Activated CD8-positive, alpha-beta memory T cell treated with anti-CD3 and anti-CD28 coated beads, Interleukin-2, amount 50 U/mL, for 24 hours (primary cell): ENCODE measurements at regions not wholly inside any gene's neighbourhood (a gene's known extent, or its start where the extent isn't known, plus 50 kb on each side); places are given as distances from the start of the nearest gene placed in this dataset.
"Not testable (repeated sequence)": the region's sequence is repeated elsewhere in the genome, so short reads cannot be mapped to it uniquely, and the experiment has no call there.

Experiments used
- DNase-seq: peaks from one replicate; pipeline ENCODE4 v3.0.0-alpha.2; 2020; ENCODE audit errors: extremely low read depth

DNA sequence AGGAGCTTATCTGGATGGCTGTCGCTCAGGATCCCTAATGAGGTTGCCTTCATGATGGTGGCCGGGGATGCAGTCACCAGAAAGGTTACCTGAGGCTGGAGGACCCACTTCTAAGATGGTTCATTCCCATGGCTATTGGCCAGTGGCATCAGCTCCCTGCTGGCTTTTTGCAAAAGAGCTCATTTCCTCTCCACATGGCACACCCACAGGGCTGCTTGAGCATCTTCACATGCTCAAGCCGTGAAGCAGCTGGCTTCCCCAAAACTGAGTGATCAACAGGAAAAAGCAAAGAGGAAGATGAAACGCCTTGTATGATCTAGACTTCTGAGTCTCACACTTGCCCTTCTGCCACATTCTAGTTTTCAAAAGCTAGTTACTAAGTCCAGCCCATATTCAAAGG, 124.6 kb upstream of the CXADR start:
- DNase-seq, result no peak

DNA sequence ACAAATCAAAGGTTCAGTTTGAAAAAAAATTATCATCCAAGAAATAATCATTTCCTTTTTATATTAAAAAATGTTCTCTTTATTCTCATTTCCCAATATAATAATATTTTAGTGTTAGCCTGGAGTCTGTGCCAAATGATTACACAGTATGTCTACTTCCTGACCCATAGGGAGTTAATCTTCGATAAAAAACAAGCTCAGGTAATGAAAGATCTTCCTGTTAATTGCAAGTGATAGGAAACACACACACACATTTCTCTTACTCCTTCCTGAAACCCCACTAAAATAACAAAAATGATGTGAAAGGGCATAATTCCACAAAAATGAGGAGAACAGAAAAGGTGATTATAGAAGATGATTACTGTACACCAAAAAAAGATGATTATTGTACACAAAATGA, 123.5 kb upstream of the CXADR start:
- no peak for DNase-seq

GRCh38 chr21:17390569-17390968, 122.3 kb upstream of the CXADR start:
- no peak for DNase-seq

DNA sequence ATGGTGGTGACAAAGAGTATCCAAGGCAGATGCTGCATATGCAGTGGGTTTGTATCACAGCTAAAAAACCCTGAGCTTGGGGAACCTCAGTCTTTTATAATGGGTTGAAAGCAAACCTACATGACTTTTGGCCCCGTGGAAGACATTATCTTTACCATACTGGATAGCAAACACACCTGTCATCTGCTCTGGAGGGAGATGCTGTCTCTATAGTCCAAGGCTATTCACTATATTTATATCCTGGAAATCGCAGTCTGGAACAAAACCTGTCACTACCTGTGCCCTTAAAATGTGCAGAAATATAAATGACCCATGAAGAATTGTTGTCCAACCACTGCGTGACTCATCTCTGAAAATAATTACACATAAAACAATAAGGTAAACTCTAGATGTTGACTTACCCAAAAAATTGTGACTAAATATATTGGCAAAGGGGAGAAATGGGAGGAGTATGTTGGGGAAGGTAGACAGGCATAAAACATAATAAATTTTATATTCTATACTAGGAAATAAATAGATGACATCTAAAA, 121.0 kb upstream of the CXADR start:
- DNase-seq, result no peak

DNA sequence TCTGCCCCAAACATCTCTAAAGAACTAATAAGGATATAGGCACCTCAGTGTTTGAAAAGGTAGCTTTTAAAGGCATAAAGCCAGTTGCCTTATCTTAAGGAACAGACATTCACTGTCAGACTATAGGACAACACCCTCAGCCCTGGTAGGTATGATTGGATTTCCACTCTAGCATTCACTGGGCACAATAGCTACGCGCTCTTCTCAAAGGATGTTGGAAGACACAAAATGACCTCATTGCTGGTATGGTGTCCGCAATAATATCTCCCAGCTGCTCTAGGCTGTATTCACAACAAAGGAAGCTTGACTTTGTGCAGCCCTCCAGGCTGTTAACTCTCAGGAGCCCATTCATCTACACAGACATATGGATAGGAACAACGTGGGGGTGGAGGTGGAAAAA, 119.4 kb upstream of the CXADR start:
- no peak for DNase-seq

DNA sequence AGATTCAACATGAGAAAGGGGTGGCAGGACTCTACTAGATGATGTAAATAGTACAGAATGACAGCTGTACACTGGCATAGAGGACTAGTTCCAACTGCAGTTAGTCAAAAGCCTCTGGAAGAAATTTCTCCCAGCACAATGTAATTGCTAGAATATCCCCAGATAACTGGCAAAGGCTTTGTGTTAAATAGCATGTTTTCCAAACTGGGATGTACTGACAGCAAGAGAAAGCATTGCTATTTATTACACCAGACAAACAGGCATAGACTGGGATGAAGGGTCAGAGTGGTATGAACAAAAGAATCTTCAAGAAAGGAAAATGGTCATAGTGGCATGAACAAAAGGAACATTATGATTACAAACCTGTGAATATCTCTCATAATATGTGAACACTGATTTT, 115.9 kb upstream of the CXADR start:
- DNase-seq, result no peak

DNA sequence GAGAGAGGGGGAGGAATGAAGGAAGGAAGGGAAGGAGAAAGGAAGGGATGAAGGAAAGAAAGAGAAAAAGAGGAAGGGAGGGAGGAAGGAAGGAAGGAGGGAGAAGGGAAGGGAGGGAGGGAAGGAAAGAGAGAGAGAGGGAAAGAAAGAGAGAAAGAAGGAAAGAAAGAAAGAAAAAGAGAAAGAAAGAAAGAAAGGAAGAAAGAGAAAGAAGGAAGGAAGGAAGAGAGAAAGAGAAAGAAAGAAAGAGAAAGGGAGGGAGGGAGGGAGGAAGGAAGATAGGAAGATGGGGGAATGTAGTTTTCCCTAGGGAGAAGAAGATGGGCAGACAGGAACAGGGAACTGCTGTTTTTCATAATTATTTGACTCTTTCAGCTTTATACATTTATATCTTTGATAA, 115.1 kb upstream of the CXADR start:
- DNase-seq, result no peak

DNA sequence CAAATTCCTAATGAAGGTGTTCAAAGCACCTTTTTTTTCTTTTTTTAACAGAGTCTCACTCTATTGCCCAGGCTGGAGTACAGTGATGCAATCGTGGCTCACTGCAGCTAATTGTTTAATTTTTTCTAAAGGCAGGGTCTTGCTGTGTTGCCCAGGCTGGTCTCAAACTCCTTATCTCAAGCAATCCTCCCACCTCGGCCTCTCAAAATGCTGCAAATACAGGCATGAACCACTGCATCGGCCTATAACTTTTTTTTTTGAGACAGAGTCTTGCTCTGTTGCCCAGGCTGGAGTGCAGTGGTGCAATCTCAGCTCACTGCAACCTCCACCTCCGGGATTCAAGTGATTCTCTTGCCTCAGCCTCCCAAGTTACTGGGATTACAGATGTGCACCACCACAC, 113.9 kb upstream of the CXADR start:
- DNase-seq, result not testable (repeated sequence)

- DNase-seq, result no peak
Observed at GRCh38 chr21:17402937-17403336, 109.9 kb upstream of the CXADR start.

DNA sequence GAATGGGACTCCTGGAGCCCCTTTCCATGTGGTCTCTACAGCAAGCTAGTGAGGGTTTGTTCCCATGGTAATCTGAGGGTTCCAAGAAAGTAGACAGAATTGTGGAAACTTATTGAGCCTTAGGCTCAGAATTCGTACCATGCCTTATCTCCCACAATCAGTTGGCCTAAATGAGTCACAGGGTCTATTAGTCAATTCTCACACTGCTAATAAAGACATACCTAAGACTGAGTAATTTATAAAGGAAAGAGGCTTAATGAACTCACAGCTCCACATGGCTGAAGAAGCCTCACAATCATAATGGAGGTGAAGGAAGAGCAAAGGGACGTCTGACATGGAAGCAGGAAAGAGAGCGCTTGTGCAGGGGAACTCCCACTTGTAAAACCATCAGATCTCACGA, 106.6 kb upstream of the CXADR start:
- DNase-seq, result no peak

DNA sequence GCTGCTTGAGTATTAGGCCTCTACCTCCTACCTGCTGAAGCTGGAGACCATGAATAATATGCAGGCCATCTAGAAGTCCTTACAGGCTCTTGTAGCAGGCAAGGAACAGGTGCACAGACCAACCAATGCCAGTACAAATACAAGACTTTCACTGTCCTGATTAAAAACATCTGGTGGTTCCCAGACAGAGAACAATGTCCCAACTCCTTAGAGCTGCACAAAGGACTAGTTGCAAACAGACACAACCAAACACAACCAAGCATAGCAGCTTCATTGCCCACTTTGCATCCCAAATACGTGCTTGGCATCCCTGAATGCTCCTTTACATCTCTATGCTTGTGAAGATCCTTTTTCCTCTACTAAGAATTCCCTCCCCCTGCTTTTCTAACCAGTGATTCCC, 98.1 kb upstream of the CXADR start:
- DNase-seq, result no peak

DNA sequence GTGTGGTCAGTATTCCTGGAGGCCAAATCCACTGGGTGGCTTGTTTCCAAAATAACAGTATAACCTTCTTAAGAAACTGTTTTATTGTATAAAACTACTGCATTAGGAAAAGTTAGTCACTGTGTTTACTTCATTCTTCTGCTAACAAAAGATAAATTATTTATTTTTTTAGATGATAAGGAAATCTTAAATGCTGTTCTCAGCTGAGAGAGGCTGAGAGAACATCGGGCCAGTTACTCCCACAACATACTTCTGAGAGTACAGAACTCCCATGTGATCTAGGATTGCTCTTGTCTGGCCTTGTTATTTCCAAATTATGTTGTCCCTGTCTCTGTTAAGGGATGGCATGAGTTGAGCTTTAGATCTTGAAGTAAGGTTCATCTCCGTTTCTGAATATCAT, 96.7 kb upstream of the CXADR start:
- no peak for DNase-seq

DNA sequence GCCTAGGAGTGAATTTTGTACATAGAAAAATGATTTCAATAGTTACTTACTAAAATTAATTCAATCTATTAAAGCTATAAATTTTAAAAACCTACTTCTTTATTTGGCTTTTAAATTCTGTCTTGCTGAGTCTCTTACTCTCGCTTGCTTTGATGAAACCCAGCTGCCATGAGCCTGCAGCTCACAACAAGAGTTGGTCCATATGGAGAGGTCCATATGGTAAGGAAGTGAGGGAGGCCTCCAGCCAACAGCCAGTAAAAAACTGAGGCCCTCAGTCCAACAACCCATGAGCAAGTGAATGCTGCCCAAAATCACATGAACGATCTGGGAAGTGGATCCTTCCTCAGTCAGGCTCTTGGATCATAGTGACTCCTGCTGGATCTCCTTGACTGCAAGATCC, 89.9 kb upstream of the CXADR start:
- DNase-seq, result no peak

DNA sequence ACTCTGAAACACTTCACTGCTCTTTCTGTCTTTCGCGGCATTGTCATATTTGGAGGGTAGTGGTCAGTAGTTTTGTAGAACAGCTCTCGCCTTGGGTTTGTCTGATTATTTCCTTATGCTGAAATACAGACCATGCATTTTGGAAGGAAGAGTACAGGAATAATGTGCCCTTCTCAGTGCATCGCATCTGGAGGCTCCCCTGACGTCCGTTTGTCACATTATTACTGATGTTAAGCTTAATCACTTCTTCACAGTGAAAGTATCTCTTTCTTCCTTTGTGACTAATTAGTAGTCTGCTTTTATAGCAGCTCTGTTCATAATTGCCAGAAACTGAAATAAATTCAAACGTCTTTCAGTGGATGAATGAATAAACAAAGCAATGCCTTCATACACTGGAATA, 85.7 kb upstream of the CXADR start:
- DNase-seq, result no peak

GRCh38 chr21:17427831-17428483, 84.9 kb upstream of the CXADR start:
- no peak for DNase-seq

DNA sequence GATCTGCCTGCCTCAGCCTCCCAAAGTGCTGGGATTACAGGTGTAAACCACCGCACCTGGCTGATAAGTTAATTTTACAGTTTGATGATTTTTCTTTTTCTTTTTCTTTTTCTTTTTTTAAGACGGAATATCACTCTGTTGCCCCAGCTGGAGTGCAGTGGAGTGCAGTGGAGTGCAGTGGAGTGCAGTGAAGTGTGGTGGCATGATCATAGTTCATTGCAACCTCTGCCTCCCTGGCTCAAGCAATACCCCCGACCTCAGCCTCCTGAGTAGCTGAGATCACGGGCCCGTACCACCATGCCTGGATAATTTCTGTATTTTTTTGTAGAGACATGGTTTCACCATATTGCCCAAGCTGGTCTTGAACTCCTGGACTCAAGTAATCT, 84.4 kb upstream of the CXADR start:
- no peak for DNase-seq

DNA sequence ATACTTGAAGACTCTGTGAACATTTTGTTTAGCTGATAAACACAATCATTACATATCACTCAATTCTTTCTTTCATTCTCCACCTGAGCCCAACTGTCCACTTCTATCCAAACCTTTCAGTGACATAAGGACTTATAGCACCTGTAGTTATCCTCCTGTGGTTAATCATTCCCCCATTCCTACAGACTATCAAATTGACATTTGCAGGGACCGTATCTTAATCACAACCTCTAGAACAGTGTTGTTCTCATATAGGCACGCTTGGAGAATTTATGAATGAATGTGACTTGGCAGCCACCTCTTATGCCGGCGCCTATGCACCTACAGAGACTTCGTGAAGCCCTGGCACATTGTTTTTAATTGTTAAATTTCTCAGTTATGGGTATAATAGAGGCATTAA, 83.9 kb upstream of the CXADR start:
- no peak for DNase-seq

DNA sequence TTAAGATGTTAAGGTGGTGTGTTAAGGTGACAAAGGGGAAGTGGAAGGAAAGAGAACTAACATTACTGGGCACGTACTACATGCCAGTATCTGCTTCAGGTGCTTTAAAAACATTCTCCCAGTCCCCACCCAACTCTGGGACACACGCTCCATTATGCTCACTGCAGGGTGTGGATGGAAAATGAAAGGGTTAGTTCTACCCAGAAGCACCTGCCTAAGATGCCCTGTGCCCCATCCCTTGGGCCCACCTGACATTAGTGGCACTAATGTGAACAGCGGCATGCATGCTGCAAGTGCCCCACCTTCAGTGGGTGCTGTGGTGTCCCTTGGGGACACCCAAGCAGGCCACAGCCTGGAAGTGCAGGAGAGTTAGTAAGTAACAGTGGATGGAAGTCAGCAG, 82.9 kb upstream of the CXADR start:
- DNase-seq, result no peak

DNA sequence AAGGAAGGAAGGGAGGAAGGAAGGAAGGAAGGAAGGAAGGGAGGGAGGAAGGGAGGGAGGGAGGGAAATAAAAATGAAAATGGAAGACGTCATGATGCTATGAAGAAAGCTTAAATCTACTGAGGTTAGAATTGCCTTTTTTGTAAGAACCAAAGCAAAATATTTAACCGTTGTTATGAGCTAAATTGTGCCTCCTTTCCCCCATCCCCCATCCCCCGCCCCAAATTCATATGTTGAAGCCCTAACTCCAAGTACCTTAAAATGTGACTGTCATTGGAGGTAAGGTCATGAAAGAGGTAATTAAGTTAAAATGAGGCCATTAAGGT, 80.1 kb upstream of the CXADR start:
- DNase-seq, result no peak

- no peak for DNase-seq
Observed at GRCh38 chr21:17433730-17434129, 79.1 kb upstream of the CXADR start.

- DNase-seq, result no peak
Observed at GRCh38 chr21:17435565-17436543, 77.0 kb upstream of the CXADR start.

- DNase-seq, result no peak
Observed at GRCh38 chr21:17436626-17437111, 76.2 kb upstream of the CXADR start.

DNA sequence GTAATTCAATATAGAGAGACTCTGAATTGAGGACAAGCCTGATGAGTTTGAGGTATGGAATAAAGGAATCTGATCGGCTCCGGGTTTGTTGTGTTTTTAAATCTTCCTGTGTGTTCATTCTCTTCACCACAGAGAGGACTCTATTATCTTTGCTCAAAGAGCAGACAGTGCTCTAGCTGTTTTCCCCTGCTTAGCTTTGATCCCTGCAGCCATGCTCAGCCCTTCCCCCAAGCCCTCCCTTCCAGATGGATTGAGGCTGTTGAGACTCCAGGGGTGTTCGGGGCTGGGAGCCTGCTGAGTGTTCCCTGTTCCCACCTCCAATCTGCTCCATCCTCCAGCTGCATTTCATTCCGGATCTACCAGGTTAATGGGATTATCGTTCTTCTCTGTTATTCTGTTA, 74.2 kb upstream of the CXADR start:
- DNase-seq, result no peak
